SKM-1 (cell line): ENCODE measurements at regions not wholly inside any gene's neighbourhood (a gene's known extent, or its start where the extent isn't known, plus 50 kb on each side); places are given as distances from the start of the nearest gene placed in this dataset.

Source experiments
- DNase-seq: peaks from one replicate; lab custom pipeline; 2025; ENCODE audit not compliant: unreplicated experiment; lab: John Stamatoyannopoulos, UW

- DNase-seq: no peak
Observed at GRCh38 chr9:86765746-86766430, 181.4 kb downstream of the GAS1 start.

GRCh38 chr9:86764671-86765343, 182.5 kb downstream of the GAS1 start:
- DNase-seq: no peak

- peak; percentile 20 for DNase-seq
Observed at GRCh38 chr9:86764221-86764624, 183.1 kb downstream of the GAS1 start.

- peak; percentile 34 for DNase-seq
Observed at GRCh38 chr9:86763791-86764190, 183.5 kb downstream of the GAS1 start.

GRCh38 chr9:86757382-86757720, 190.0 kb downstream of the GAS1 start:
- DNase-seq: no peak

GRCh38 chr9:86756576-86757381, 190.5 kb downstream of the GAS1 start:
- DNase-seq: no peak

GRCh38 chr9:86755561-86755941, 191.8 kb downstream of the GAS1 start:
- no peak for DNase-seq

- DNase-seq: no peak
Observed at GRCh38 chr9:86754581-86755560, 192.4 kb downstream of the GAS1 start.

GRCh38 chr9:86753836-86754235, 193.5 kb downstream of the GAS1 start:
- DNase-seq: no peak

- no peak for DNase-seq
Observed at GRCh38 chr9:86752733-86753132, 194.6 kb downstream of the GAS1 start.

- DNase-seq: no peak
Observed at GRCh38 chr9:86751956-86752355, 195.3 kb downstream of the GAS1 start.

- DNase-seq: no peak
Observed at GRCh38 chr9:86751207-86751606, 196.1 kb downstream of the GAS1 start.

GRCh38 chr9:86749894-86750255, 197.4 kb downstream of the GAS1 start:
- no peak for DNase-seq

GRCh38 chr9:86749161-86749893, 198.0 kb downstream of the GAS1 start:
- DNase-seq: no peak

- DNase-seq: no peak
Observed at GRCh38 chr9:86747711-86748110, 199.6 kb downstream of the GAS1 start.

GRCh38 chr9:86741311-86742208, 205.7 kb downstream of the GAS1 start:
- no peak for DNase-seq

GRCh38 chr9:86735772-86736458, 211.4 kb downstream of the GAS1 start:
- DNase-seq: no peak

GRCh38 chr9:86734771-86735170, 212.5 kb downstream of the GAS1 start:
- no peak for DNase-seq

- no peak for DNase-seq
Observed at GRCh38 chr9:86733929-86734328, 213.4 kb downstream of the GAS1 start.
